ENCODE measurements at regions not wholly inside any gene's neighbourhood (a gene's known extent, or its start where the extent isn't known, plus 50 kb on each side); places are given as distances from the start of the nearest gene placed in this dataset.

DNA sequence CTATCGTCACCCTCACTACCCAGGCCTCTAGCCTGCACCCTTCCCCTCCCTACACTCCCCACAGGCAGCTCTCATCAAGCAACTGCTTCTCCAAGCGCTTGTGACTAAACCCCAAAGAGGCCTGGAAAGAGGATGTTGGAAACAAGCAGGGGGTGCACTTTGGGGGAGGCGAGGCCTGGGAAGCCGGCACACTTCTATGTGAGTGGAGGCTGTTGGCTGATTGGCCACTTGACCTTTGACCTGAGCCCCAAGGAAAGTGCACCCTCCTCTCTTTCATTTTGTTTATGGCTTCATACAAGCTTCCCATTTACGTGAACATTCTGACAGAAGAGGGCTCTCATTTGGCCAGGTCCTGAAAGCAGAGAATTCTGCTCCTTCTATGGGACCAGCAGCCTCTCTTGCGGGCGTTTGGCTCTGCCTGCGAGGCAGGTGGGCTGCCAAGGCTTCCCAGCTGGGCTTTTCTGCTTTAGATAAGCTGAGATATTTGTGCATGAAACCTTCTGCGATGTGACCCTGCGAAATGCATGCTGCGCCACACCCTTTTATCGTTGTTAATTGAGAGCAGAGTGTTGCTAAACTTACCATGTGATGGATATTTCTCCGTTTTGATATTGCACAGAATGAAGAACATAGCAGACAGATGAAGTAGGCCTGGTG, 134.8 kb upstream of the NCK2 start:
- Histone ChIP-seq H3K9me3 (ENCODE audit: control insufficient read depth, low read length) (no peaks in the 10 kb centered on the region), H3K27me3 (replicated peaks; ENCODE audit: control insufficient read depth, insufficient read depth, low read length, poor library complexity, severe bottlenecking) (no peaks in the 10 kb centered on the region), H3K36me3 (ENCODE audit: control insufficient read depth, insufficient read depth, low read length) (no peaks in the 10 kb centered on the region), H3K4me3 (ENCODE audit: insufficient read depth, low read depth, low read length, poor library complexity, severe bottlenecking) (no peak overlapping the region), H3K27ac (ENCODE audit: insufficient read depth, low read length, poor library complexity, severe bottlenecking) (no peak overlapping the region), H3K4me1 (ENCODE audit: control insufficient read depth, insufficient read depth, low read length, poor library complexity, severe bottlenecking) (no peaks in the 10 kb centered on the region)
- DNase-seq = no peak

- Histone ChIP-seq H3K4me3 (ENCODE audit: insufficient read depth, low read depth, low read length, poor library complexity, severe bottlenecking) (no peak overlapping the region), H3K4me1 (ENCODE audit: control insufficient read depth, insufficient read depth, low read length, poor library complexity, severe bottlenecking) (no peaks in the 10 kb centered on the region), H3K27me3 (replicated peaks; ENCODE audit: control insufficient read depth, insufficient read depth, low read length, poor library complexity, severe bottlenecking) (no peaks in the 10 kb centered on the region), H3K36me3 (ENCODE audit: control insufficient read depth, insufficient read depth, low read length) (no peaks in the 10 kb centered on the region), H3K27ac (ENCODE audit: insufficient read depth, low read length, poor library complexity, severe bottlenecking) (no peak overlapping the region), H3K9me3 (ENCODE audit: control insufficient read depth, low read length) (no peaks in the 10 kb centered on the region)
- no peak for DNase-seq
Measured at GRCh38 chr2:105607920-105608504, 136.7 kb upstream of the NCK2 start.

GRCh38 chr2:105606081-105606480, 138.6 kb upstream of the NCK2 start:
- no peak overlapping the region for H3K4me3 ChIP-seq (ENCODE audit: insufficient read depth, low read depth, low read length, poor library complexity, severe bottlenecking)
- H3K27ac ChIP-seq (ENCODE audit: insufficient read depth, low read length, poor library complexity, severe bottlenecking) = no peak overlapping the region
- DNase-seq = no peak
- H3K27me3 ChIP-seq (replicated peaks; ENCODE audit: control insufficient read depth, insufficient read depth, low read length, poor library complexity, severe bottlenecking) = no peaks in the 10 kb centered on the region
- H3K36me3 ChIP-seq (ENCODE audit: control insufficient read depth, insufficient read depth, low read length) = no peaks in the 10 kb centered on the region
- no peaks in the 10 kb centered on the region for H3K9me3 ChIP-seq (ENCODE audit: control insufficient read depth, low read length)
- H3K4me1 ChIP-seq (ENCODE audit: control insufficient read depth, insufficient read depth, low read length, poor library complexity, severe bottlenecking) = no peaks in the 10 kb centered on the region

- Histone ChIP-seq H3K27ac (ENCODE audit: insufficient read depth, low read length, poor library complexity, severe bottlenecking) (no peak overlapping the region), H3K9me3 (ENCODE audit: control insufficient read depth, low read length) (no peaks in the 10 kb centered on the region), H3K4me3 (ENCODE audit: insufficient read depth, low read depth, low read length, poor library complexity, severe bottlenecking) (no peak overlapping the region), H3K36me3 (ENCODE audit: control insufficient read depth, insufficient read depth, low read length) (no peaks in the 10 kb centered on the region), H3K27me3 (replicated peaks; ENCODE audit: control insufficient read depth, insufficient read depth, low read length, poor library complexity, severe bottlenecking) (no peaks in the 10 kb centered on the region), H3K4me1 (ENCODE audit: control insufficient read depth, insufficient read depth, low read length, poor library complexity, severe bottlenecking) (no peaks in the 10 kb centered on the region)
- no peak for DNase-seq
Measured at GRCh38 chr2:105604938-105605337, 139.8 kb upstream of the NCK2 start.

- H3K27me3 ChIP-seq (replicated peaks; ENCODE audit: control insufficient read depth, insufficient read depth, low read length, poor library complexity, severe bottlenecking) = no peaks in the 10 kb centered on the region
- DNase-seq = no peak
- H3K9me3 ChIP-seq (ENCODE audit: control insufficient read depth, low read length) = no peaks in the 10 kb centered on the region
- no peaks in the 10 kb centered on the region for H3K36me3 ChIP-seq (ENCODE audit: control insufficient read depth, insufficient read depth, low read length)
- no peak overlapping the region for H3K27ac ChIP-seq (ENCODE audit: insufficient read depth, low read length, poor library complexity, severe bottlenecking)
- no peak overlapping the region for H3K4me3 ChIP-seq (ENCODE audit: insufficient read depth, low read depth, low read length, poor library complexity, severe bottlenecking)
- no peaks in the 10 kb centered on the region for H3K4me1 ChIP-seq (ENCODE audit: control insufficient read depth, insufficient read depth, low read length, poor library complexity, severe bottlenecking)
Measured at GRCh38 chr2:105600949-105601794, 143.5 kb upstream of the NCK2 start.

- no peak overlapping the region for H3K4me3 ChIP-seq (ENCODE audit: insufficient read depth, low read depth, low read length, poor library complexity, severe bottlenecking)
Measured at GRCh38 chr2:105600602-105600948, 144.1 kb upstream of the NCK2 start.

GRCh38 chr2:105600037-105600442, 144.7 kb upstream of the NCK2 start:
- no peaks in the 10 kb centered on the region for H3K9me3 ChIP-seq (ENCODE audit: control insufficient read depth, low read length)
- H3K36me3 ChIP-seq (ENCODE audit: control insufficient read depth, insufficient read depth, low read length) = no peaks in the 10 kb centered on the region
- no peaks in the 10 kb centered on the region for H3K4me1 ChIP-seq (ENCODE audit: control insufficient read depth, insufficient read depth, low read length, poor library complexity, severe bottlenecking)
- no peaks in the 10 kb centered on the region for H3K27me3 ChIP-seq (replicated peaks; ENCODE audit: control insufficient read depth, insufficient read depth, low read length, poor library complexity, severe bottlenecking)
- no peak overlapping the region for H3K27ac ChIP-seq (ENCODE audit: insufficient read depth, low read length, poor library complexity, severe bottlenecking)
- H3K4me3 ChIP-seq (ENCODE audit: insufficient read depth, low read depth, low read length, poor library complexity, severe bottlenecking) = no peak overlapping the region
- DNase-seq = no peak

More at GRCh38 chr2:105600602-105600948, 144.1 kb upstream of the NCK2 start:
- H3K9me3 ChIP-seq (ENCODE audit: control insufficient read depth, low read length) = no peaks in the 10 kb centered on the region
- no peak for DNase-seq
- H3K27me3 ChIP-seq (replicated peaks; ENCODE audit: control insufficient read depth, insufficient read depth, low read length, poor library complexity, severe bottlenecking) = no peaks in the 10 kb centered on the region
- no peaks in the 10 kb centered on the region for H3K4me1 ChIP-seq (ENCODE audit: control insufficient read depth, insufficient read depth, low read length, poor library complexity, severe bottlenecking)
- H3K27ac ChIP-seq (ENCODE audit: insufficient read depth, low read length, poor library complexity, severe bottlenecking) = no peak overlapping the region
- no peaks in the 10 kb centered on the region for H3K36me3 ChIP-seq (ENCODE audit: control insufficient read depth, insufficient read depth, low read length)

GRCh38 chr2:105598829-105599698, 145.6 kb upstream of the NCK2 start:
- H3K27ac ChIP-seq (ENCODE audit: insufficient read depth, low read length, poor library complexity, severe bottlenecking) = no peak overlapping the region
- H3K9me3 ChIP-seq (ENCODE audit: control insufficient read depth, low read length) = no peaks in the 10 kb centered on the region
- no peak for DNase-seq
- H3K27me3 ChIP-seq (replicated peaks; ENCODE audit: control insufficient read depth, insufficient read depth, low read length, poor library complexity, severe bottlenecking) = no peaks in the 10 kb centered on the region
- H3K36me3 ChIP-seq (ENCODE audit: control insufficient read depth, insufficient read depth, low read length) = no peaks in the 10 kb centered on the region
- H3K4me3 ChIP-seq (ENCODE audit: insufficient read depth, low read depth, low read length, poor library complexity, severe bottlenecking) = no peak overlapping the region
- no peaks in the 10 kb centered on the region for H3K4me1 ChIP-seq (ENCODE audit: control insufficient read depth, insufficient read depth, low read length, poor library complexity, severe bottlenecking)

DNA sequence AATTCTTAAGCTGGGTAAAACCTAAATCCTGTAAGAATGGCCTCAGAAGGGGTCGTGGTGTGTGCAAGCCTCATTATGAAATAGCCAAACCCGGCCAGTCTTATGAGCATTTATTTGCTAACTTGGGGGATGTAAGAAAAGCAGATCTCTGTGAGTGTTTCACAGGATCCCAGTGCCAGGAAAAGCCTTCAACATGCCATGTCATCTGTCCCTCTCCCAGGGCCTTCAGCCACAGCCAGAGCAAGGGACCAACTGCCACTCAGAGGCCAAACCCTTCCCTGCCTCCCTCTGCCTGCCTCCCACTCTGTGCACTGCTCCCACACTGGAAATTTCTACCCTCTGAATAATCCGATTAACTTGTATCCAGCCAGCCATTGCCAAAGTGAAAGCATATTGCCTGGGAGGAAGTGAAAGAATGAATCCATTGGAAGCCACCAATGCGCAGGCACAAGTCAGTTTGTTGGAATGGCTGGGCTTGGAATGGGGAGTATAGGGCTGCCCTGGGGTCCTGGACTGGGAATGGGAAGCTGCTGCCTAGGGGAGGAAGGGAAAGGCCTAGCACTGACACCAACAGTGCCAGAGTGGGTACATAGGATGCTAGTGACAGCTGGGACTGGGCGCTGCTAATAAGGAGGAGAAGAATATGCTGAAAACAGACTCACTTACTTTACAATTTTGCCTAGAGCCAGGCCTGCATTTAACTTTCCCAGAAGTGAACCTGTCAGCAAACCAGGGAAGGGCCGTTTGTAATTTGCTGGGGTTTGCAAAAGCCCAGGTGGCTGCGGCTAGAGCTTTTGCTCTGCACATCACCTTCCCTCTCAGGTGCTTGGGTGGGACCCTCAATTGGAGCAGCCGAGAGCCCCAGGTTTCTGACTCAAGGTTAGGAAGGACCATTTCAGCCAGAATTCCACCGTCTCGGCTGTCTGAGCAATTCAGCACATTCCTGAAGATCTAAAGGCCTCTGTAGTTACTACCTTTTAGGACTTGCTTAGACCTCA, 146.6 kb upstream of the NCK2 start:
- Histone ChIP-seq H3K4me1 (ENCODE audit: control insufficient read depth, insufficient read depth, low read length, poor library complexity, severe bottlenecking) (no peaks in the 10 kb centered on the region), H3K9me3 (ENCODE audit: control insufficient read depth, low read length) (no peaks in the 10 kb centered on the region), H3K36me3 (ENCODE audit: control insufficient read depth, insufficient read depth, low read length) (no peaks in the 10 kb centered on the region), H3K4me3 (ENCODE audit: insufficient read depth, low read depth, low read length, poor library complexity, severe bottlenecking) (no peak overlapping the region), H3K27me3 (replicated peaks; ENCODE audit: control insufficient read depth, insufficient read depth, low read length, poor library complexity, severe bottlenecking) (no peaks in the 10 kb centered on the region), H3K27ac (ENCODE audit: insufficient read depth, low read length, poor library complexity, severe bottlenecking) (no peak overlapping the region)
- no peak for DNase-seq
